Stimulated activated CD8-positive, alpha-beta memory T cell treated with anti-CD3 and anti-CD28 coated beads, Interleukin-15, amount 100 ng/mL, for 24 hours (primary cell): ENCODE measurements at regions not wholly inside any gene's neighbourhood (a gene's known extent, or its start where the extent isn't known, plus 50 kb on each side); places are given as distances from the start of the nearest gene placed in this dataset.
"Not testable (repeated sequence)": the region's sequence is repeated elsewhere in the genome, so short reads cannot be mapped to it uniquely, and the experiment has no call there.

Source experiments
- DNase-seq: peaks from one replicate; pipeline ENCODE4 v3.0.0-alpha.2; 2020; ENCODE audit warnings: low read depth

DNA sequence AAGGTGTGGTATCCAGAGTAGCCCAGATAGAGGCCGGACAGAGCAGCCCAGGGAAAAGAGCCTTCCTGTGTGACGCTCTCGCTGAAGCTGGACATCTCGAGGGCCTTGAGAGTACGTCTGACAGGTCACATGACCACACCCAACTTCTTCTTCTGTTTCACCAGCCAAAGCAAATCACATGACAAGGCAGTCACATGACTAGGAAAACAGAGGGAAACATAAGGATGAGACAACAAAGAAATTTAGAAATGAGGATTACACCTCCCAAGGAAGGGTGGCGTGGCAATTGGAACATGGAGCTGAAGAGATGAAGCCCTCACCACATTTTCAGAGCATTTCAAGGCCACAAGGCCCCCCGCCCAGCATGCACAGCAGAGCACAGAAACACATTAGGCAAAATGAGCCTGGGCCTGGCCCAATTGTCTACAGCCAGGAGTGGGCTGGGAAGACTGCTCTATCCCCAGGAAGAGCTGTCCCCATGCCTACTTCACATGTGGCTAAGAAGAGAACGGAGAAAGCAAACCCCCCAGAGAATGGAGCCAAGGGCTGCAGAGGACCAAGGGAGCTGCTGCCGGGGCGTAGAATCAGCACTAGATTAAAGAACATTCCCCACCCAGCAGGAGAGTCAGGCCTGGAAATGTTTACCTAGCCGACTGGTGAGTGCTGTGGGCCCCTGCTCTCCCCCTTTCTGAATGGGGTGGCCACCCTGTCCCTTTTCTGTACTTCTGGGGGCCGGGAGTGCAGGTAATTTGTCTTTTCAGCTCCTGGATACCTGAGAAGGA is 305.1 kb downstream of the NPHP4 start:
- DNase-seq = no peak

DNA sequence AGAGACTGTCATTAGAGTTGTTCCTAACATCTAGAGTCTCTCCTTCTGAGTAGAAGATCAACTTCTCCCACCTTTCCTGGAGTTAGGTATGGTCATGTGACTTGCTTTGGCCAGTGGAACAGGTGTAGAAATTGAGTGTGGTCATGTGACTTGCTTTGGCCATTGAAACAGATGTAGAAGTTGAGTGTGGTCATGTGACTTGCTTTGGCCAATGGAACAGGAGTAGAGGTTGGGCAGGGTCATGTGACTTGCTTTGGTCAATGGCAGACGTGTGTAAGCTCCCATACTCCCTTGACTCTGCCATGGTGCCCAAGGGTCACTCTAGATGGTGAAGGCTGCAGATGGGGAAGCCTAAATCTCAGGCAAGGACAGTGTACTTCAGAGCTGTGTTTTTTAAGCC is 306.0 kb downstream of the NPHP4 start:
- no peak for DNase-seq

DNA sequence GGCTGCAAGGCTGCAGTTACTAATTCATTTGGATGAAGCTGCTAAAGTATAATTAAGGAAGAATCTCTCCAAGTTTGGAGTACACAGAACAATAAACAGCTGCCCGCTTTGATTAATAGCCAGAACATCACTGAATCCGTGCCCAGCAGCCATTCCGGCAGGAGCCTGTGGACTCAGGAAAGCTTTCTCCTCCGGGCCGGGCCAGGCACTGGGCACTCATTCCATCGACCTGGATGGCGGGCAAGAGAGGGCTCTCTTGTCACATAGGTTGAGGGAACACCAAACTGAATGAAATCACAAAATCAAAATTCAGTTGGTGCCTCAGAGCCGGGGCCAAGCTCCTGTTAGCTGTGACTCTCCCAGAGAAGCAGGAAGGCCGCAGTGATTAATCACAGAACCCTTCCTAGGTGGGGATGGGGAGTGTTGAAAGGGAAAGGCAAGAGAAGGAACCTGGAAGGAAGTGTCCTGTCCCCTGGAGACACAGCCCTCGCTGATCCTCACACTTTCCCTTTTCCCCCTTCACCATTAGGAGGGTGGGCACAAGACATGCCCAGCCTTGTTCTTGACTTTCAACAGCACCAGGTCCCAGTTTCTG is 306.7 kb downstream of the NPHP4 start:
- DNase-seq = no peak

DNA sequence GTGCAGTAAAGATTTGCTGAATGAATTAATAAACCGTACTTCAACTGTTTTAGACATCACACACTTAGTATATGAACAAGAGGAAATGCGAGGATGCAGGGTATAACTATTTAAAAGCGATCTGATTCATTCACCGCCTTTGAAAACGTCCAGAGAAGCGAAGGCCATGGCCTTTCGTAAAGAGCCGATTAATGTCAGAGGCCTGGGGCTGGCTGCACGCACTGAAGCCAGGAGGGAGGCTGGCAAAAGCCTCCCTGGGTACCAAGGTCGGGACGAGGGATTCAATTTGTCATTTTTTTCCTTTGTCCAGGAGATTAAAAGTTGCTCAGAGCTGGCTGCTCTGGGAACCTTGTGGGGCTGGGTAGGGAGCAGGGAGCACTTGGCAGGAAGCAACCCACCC is 307.4 kb downstream of the NPHP4 start:
- no peak for DNase-seq

DNA sequence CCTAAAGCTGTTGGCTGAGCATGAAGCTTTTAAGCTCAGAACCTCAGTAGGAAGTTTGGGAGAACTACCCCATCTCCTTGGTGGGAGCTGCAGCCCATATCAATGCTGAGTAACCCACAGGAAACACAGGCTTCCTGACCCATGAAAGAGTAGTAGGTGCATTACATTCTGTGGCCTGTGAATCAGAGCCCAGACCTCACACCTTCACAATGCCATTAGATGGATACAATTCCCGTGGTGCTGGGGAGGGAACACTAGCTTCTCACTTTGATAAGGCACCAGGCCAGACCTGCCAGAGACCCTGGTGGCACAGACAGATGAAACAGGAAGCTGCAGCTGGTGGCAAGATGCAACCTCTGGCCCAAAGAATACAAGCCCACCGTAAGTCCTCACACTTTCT is 308.8 kb downstream of the NPHP4 start:
- no peak for DNase-seq

DNA sequence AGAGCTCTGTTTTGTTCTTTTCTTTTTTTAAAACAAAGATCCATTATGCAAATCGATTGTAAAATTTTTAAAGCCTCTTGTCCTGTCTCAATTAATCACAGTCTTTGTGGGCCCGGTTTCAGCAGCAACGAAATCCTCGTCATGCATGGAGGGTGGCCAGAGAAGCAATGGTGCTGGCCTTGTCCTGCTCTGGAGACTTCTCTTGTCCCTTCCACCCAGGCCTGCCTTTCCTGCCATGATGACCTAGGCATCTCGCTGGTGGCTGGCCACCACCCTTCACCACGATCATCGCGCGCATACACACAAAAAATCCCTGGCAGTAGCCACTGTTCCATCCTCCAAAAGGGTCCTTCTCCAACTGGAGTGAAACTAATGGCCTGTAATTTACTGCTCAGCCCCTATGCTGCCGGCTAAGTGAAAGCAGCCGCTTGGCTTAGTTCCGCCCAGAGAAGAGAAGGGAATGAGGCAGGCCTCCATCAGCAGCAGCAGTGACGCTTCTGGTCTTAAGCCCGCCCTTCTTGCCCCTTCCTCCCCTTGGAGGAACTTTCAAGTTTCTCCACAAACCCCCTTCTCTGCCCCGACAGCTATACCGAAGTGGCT is 309.5 kb downstream of the NPHP4 start:
- no peak for DNase-seq

DNA sequence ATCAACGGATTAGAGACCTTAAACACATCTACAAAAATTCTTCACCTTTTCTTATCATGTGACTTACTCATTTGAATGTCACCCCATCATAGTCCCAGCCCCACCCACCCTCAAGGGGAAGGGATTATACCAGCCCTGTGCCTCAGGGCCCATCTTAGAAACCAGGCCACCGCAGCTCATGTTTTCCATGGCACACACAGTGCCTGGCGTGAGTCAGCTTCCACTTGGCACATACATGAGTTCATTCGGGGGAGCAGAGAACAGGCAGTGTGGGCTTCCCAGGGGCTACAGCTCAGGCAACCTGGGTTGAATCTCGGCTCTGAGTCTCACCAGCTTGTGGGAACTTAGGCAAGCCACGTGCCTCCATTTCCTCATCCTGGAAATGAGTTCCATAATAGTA is 310.6 kb downstream of the NPHP4 start:
- no peak for DNase-seq

DNA sequence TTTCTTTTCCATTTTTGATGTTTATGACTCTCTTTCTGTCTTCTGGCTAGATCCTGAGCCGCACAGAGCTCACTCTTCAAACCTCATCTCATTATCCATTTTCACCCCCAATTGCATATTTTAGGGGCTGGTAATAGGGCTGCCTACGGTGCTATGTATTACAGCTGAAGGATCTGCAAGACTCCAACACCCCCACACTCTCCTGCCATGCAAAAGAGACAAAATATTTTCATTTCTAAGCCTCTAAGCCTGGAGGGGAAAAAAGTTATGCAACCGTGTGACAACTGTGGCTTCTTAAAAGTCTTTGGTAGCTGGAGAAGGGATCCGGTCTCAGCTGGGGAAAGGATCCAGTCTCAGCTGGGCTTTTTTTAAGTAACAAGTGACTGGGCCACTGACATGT is 311.6 kb downstream of the NPHP4 start:
- DNase-seq = no peak

DNA sequence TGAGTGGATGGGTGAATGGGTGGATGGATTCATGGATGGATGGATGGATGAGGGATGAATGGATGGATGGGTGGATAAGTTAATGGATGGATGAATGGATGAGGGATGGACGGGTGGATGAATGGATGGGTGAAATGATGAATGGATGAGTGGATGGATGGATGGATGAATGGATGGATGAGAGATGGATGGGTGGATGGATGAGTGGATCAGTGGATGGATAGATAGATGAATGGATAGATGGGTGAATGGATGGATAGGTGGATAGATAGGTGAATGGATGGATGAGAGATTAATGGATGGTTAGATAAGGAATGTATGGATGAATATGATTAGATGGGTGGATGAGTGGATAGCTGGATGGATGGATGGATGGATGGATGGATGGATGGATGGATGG is 313.5 kb downstream of the NPHP4 start:
- DNase-seq = no peak

DNA sequence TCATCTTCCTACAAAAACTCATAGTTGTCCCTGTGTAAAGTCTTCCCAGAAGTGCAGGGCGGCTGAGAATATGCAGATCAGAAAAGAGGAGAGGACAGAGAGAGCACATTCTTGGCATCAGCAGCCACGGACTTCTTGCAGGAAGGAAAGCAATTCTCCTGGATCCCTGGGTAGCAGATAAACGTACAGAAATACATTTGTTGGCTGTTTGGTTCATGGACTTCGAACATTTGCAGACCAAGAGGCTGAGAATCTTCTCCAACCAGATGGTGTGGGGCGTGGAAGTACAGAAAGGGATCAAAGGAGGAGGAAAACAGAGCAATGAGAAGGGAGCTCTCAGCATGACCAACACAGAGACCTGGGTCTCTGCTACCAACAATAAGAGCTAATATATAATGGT is 319.9 kb downstream of the NPHP4 start:
- not testable (repeated sequence) for DNase-seq

DNA sequence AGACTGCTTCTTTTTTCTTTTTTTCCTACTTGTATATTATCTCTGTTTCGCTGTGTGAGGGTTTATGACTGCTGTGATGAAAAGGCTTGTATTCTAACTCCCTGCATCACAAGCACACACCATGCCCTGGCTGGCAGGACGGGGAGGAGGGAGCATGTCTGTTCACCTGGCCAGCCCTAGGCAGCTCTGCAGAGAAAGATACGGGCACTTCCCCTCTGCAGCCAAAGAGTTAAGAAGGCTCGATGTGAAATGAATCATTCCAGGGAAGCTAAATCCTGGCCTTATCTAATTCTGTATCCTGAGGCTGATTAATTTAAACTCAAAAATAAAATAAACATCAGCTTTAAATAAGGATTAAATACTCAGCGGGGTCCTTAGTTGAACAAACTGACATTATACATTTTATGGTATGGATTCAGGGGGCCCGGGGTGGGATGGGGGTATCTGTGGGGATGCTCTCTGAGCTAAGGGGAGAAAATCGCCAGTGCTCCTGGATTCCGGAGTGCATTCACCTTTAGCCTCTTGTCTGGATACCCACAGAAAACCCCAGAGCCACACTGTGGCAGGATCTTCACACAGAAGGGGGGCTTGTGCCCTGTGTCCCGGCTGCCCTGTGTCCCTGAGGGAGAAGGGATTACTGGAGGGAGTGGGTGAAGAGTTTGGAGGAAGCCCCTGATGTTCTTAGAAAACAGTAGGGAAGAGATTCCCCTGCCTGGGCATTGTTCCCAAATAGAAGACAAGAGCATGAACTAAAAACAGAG is 321.5 kb downstream of the NPHP4 start:
- no peak for DNase-seq

DNA sequence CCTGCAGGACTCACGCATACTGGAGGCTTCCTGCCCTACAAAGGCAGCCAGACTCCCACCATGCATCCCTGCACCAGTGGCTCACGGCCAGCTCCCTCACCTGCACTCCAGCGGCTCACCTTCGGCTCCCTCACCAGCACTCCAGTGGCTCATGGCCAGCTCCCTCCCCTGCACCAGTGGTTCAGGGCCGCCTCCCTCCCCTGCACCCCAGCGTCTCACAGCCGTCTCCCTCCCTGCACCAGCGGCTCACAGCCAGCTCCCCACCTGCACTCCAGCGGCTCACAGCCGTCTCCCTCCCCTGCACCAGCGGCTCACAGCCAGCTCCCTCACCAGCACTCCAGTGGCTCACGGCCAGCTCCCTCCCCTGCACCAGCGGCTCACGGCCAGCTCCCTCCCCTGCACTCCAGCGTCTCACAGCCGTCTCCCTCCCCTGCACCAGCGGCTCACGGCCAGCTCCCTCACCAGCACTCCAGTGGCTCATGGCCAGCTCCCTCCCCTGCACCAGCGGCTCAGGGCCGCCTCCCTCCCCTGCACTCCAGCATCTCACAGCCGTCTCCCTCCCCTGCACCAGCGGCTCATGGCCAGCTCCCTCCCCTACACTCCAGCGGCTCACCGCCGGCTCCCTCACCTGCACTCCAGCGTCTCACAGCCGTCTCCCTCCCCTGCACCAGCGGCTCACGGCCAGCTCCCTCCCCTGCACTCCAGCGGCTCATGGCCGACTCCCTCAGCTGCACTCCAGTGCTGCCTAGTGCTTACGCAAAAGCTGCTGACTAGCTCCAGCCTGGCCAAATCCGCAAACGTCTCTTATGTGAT is 324.5 kb downstream of the NPHP4 start:
- DNase-seq = no peak

DNA sequence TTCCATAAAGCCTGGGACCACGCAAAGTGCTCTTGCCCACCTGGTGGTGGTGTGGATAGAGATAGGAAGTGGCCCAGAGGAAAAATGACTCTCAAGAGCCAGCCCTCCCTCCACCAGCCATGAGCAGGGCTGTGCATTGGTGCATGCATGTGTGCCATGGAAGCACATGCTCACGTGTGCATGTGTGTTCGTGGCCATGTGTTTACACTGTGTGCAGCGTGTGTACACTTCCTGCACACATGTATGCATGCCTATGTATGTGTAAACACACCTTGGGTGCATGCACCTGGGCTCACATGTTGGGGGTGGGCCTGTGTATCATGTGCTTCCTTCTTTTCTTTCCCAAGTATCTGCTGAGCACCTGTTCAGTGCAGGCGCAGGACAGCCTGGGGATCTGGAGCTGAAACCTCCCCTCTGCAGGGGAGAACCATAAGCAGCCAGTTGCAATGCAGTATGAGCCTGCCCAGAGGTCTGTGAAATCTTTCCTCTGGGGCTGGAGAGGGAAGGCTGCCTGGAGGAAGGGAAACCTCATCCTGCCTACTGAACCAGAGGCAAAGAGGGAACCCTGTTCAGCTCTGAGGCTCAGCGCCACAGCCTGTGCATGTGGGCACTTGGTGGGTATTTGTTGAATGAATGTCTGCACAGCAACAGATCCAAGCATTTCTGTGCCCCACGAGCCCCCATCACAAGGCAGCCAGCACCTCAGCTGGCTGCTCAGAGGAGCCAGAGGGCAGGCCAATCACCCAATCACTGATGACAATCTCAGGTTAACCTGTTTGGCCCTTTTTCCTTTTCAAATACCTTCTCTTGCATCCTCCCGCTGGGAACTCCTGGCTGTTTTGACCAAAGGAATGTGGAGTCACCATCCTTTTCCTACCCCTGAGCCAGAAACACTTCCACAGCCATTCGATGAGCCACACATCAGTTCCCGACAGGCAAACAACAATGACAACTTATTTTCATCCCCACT is 327.0 kb downstream of the NPHP4 start:
- DNase-seq = no peak

DNA sequence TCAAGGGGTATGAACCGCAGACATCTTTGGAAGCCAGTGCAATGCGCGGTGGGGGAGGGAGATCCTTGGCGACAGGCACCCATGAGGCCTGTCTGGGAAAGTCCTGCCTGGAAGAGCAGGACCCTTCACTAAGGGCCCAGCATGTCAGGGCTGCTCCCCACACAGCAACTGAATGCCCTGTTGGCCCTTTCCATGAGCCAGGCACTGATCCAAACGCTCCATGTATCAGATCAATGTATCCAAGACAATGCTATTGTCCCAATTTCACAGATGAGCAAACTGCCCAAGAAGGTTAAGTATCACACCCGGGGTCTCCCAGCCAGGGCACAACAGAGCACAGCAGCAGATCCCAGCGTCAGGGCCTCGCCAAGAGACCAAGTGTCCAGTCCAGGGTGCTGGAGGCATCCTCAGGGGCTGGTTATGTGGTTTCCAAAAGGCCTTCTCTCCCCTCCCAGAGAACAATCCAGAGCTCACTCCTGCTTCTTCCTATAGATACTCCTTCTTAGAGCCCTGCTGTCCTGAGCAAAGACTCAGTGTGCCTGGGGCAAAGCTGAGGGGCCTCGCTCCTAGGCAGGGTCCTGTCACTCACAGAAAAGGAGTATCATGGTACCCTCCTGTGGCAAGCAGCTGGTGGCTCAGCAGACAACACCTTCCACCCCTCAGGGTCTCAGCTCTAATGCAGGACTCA is 328.0 kb downstream of the NPHP4 start:
- DNase-seq = no peak

DNA sequence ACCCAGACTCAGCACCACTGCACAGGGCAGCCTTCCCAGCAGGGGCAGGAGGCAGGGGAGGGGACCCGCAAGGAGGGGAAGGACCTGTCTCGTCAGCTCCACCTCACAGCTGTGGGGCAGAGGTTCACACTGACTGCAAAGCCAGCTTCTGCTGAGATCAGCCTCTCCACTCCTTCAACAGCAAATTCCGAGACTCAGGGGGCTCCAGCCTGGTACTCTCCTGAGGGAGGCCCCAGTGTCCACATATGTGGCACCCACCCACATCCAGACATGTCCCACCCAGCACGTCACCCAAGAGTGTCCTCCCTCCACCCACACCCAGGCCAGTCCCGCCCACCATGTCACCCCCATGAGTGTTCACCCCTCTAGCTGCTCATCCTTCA is 329.5 kb downstream of the NPHP4 start:
- DNase-seq = no peak

DNA sequence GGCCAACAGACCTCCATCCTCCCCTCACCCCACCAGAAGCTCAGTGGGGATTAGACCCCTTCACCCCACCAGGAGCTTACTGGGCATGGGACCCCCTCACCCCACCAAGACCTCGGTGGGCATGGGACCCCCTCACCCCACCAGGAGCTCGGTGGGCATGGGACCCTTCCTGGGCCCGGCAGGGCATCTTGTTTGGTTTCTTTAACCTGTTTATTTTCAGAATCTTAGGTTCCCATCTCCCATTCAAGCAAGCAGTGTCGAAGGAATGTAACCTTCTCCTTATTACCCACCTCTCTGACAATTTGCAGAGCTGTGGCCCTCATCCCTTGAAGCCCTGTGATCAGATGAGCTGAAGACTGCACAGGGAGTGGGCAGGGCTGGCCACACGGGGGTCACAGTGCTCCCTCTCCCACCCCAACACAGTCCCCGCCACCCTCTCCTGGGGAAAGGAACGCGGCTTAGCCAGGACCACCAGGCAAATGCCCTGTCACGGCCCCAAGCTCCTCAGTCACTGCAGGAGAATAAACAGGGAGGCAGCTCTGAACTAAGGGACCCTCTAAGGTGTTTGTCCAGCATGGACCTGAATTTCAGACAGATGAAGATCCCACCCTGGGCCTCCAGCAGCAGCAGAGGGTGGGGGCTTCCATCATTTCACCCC is 330.0 kb downstream of the NPHP4 start:
- no peak for DNase-seq

DNA sequence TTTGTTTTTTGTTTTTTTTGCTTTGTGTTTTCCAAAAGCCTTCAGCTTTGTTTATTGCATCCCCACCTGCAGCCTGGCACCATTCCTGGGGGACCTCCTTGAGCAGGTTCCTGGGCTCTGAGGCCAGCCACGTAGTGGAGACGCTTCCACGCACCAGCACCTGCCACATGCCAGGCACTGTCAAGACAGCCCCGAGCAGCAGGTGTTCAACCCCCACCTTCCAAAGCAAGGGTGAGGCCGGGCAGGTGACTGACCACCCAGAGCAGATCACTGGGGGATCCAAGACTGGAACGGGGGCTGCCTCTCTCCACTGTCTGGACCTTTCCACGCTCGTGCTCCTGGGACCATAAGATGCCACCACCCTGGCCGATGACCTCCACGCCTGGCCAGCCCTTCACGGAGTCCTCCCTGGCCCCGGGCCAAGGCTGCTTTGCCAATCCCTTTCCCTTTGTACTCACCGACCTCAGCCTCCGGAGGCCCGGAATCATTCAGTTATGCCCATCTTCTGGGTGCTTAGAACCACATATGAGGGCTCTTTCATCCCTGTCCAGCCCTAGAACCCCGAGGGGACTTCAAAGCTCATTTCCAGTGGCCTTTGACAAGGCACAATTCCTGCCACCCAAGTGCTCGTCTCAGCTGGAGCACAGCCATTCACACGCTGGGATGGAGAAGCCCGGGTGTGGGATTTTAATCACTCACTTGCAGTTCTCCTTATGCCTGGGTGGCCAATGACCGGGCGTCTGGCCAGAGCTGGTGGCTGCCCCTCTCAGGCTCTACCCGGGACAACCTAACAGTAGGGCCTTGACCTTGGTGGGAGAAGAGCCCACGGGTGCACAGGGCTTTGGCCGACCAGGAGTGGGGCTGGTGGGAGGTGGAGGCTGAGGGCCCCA is 330.8 kb downstream of the NPHP4 start:
- no peak for DNase-seq

DNA sequence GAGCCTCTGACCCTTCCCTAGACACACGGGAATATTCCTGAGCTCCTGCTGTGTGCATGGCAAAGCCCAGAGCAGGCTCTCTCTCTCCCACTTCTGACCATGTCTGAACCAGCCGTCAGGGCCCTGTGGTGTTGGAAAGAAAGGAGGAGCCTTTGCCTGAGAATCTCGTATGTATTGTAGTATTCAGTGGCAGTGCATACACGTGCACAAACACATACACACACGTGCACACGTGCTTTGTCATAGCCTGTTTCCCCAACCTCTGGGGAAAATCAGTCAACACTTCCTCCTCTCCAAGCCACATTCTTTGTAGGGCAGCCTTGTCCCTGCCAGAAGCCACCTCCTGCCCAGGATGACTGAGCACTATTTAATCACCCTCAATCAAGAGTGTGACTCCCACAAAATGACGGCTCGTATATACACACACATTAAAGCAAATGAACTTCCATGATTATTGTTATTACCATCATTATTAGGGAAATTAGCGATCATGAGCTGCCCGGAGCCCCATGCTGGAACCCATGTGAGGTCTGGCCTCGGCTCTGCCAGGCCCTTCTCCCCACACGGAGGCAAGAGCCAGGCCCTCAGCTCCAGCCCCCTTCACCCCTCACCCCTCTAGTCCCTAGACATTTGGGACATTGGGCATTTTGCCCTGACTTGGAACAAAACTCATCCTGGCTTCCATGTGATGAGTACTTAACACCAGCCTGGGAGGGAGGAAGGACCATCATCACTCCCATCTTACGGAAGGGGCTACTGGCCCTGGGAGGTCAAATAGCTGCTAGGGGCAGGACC is 331.9 kb downstream of the NPHP4 start:
- DNase-seq = no peak
